ENCODE measurements at regions not wholly inside any gene's neighbourhood (a gene's known extent, or its start where the extent isn't known, plus 50 kb on each side); places are given as distances from the start of the nearest gene placed in this dataset.

DNA sequence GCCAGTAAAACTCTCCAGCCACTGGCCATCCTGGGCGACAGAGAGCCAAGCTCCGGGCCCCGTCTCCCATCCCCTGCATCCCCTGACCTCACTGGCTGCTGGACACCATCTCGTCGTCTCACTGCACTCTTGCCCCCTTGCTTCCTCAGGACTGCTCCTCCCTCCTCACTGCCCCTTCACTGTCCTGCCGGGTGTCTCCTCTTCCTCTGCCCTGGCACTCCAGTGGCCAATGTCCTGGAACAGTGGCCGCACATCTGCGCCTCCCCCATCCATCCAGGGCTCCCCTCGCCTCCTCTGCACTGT is 800.4 kb downstream of the BRD1 start:
- TF ChIP-seq, protein P1, sequence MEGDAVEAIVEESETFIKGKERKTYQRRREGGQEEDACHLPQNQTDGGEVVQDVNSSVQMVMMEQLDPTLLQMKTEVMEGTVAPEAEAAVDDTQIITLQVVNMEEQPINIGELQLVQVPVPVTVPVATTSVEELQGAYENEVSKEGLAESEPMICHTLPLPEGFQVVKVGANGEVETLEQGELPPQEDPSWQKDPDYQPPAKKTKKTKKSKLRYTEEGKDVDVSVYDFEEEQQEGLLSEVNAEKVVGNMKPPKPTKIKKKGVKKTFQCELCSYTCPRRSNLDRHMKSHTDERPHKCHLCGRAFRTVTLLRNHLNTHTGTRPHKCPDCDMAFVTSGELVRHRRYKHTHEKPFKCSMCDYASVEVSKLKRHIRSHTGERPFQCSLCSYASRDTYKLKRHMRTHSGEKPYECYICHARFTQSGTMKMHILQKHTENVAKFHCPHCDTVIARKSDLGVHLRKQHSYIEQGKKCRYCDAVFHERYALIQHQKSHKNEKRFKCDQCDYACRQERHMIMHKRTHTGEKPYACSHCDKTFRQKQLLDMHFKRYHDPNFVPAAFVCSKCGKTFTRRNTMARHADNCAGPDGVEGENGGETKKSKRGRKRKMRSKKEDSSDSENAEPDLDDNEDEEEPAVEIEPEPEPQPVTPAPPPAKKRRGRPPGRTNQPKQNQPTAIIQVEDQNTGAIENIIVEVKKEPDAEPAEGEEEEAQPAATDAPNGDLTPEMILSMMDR (IDR thresholded peaks at IDR 0.05) = no peak
- TF ChIP-seq POLR2A (IDR thresholded peaks at IDR 0.05) = no peak

Measured in esophagus squamous epithelium (tissue), 4 donors.